GM06990 (cell line): ENCODE measurements at regions not wholly inside any gene's neighbourhood (a gene's known extent, or its start where the extent isn't known, plus 50 kb on each side); places are given as distances from the start of the nearest gene placed in this dataset.
"Not testable (repeated sequence)": the region's sequence is repeated elsewhere in the genome, so short reads cannot be mapped to it uniquely, and the experiment has no call there.

ENCODE experiments used
- DNase-seq: peaks from one replicate; pipeline ENCODE4 v3.0.0-alpha.2; 2011; ENCODE audit not compliant: insufficient read length; ENCODE audit errors: extremely low read depth
- H3K27me3 ChIP-seq: replicated peaks from 2 replicates; pipeline ENCODE4 v1.6.0; 2011; ENCODE audit warnings: low read length; ENCODE audit not compliant: control insufficient read depth, insufficient read depth
- H3K36me3 ChIP-seq: 2 replicates; pipeline ENCODE4 v1.5.1; 2011; ENCODE audit warnings: low read length; ENCODE audit not compliant: control insufficient read depth, insufficient read depth
- H3K4me3 ChIP-seq: replicated peaks from 2 replicates; pipeline ENCODE4 v1.5.1; 2011; ENCODE audit warnings: low read depth, mild to moderate bottlenecking, control low read depth, low read length
- CTCF ChIP-seq: IDR thresholded peaks from 2 replicates; pipeline ENCODE4 v1.5.1; 2011; ENCODE audit warnings: low read length, control low read depth, mild to moderate bottlenecking, inconsistent platforms; ENCODE audit not compliant: insufficient read depth, poor library complexity, severe bottlenecking

DNA sequence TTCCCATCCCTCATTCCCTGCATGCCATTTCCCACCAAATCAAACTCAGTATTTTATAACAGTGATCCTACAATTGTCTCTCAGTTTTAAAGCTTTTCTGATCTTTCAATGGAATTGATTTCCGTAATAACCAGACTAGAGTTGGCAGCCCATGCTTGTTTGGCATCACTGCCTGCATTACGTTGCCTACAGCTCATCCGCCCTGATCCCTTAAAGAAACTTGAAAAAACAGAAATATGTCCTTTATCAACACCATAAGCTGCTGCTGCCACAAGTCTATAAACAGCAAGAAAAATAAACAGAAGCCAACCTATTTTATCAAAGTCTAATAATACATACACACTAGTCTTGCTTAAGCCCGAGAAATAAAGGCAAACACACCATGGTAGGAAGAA lies 331.0 kb downstream of the METTL4 start:
- Histone ChIP-seq H3K36me3 (no peaks in the 10 kb centered on the region), H3K4me3 (no peak overlapping the region), H3K27me3 (no peaks in the 10 kb centered on the region)
- DNase-seq, result no peak
- no peak for TF ChIP-seq CTCF

DNA sequence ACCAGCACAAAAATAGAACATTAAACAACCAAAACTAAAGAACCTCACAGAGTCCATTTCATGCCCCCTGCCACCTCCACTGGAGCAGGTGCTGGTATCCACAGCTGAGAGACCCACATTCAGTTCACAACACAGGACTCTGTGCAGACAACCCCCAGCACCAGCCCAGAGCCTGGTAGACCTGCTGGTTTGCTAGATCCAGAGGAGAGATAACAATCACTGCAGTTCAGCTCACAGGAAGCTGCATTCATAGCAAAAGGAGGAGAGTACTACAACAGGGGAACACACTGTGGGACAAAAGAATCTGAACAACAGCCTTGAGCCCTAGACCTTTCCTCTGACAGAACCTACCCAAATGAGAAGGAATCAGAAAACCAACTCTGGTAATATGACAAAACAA lies 326.7 kb downstream of the METTL4 start:
- no peak overlapping the region for H3K4me3 ChIP-seq
- DNase-seq, result no peak
- H3K36me3 ChIP-seq, result no peaks in the 10 kb centered on the region
- no peaks in the 10 kb centered on the region for H3K27me3 ChIP-seq
- no peak for TF ChIP-seq CTCF

GRCh38 chr18:2247101-2247500 lies 324.2 kb downstream of the METTL4 start:
- not testable (repeated sequence) for H3K36me3 ChIP-seq, DNase-seq, H3K27me3 ChIP-seq, H3K4me3 ChIP-seq

DNA sequence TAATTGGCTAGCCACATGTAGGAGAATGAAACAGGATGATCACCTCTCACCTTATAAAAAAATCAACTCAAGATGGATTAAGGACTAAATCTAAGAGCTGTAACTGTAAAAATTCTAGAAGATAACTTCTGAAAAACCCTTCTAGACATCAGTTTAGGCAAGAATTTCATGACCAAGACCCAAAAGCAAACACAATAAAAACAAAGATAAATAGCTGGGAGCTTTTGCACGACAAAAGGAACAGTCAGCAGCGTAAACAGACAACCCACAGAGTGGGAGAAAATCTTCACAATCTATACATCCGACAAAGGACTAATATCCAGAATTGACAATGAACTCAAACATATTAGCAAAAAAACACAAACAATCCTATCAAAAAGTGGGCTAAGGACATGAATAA lies 316.3 kb downstream of the METTL4 start:
- Histone ChIP-seq H3K4me3 (no peak overlapping the region), H3K36me3 (no peaks in the 10 kb centered on the region), H3K27me3 (no peaks in the 10 kb centered on the region)
- no peak for DNase-seq
- no peak for TF ChIP-seq CTCF

DNA sequence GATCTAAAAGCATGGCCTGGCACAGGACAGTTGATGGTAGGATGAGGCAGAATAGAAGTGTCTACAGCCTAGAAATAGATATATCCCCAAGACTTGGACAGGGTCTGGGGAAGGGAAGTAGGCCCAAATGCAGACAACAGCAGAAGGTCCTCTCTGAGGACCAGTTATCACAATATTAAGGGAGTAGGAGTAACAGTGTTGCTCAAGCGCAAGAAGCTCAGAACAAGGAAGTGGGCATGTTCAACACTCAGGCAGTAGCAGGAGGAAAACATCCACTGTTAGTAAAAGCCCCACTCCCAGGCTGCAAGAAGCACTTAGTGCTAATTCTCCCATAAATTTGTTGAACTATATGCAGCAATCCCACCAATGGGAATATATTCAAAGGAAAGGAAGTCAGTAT lies 314.7 kb downstream of the METTL4 start:
- TF ChIP-seq CTCF, result no peak
- Histone ChIP-seq H3K4me3 (no peak overlapping the region), H3K27me3 (no peaks in the 10 kb centered on the region), H3K36me3 (no peaks in the 10 kb centered on the region)
- no peak for DNase-seq

DNA sequence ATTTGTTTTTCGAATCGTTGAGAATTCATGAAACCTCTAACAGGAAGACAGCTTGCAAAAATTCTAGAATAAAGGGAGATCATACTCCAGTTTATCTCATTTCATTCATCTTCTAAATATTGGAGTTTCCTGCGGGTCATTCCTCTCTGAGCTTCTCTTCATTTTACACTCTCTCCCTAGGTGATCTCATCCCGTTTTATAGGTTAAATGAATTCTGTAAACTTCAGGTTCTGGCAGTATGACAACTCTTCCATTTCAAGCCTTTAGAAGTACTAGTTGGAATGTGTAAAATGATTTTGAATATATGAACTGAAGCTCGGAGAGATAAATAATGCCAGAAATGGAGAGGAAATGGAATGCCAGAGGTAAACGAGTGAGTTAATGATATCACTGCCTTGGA lies 312.4 kb downstream of the METTL4 start:
- no peak for TF ChIP-seq CTCF
- Histone ChIP-seq H3K36me3 (no peaks in the 10 kb centered on the region), H3K4me3 (no peak overlapping the region), H3K27me3 (no peaks in the 10 kb centered on the region)
- no peak for DNase-seq
